Kidney (tissue), 13 donors: ENCODE measurements at regions not wholly inside any gene's neighbourhood (a gene's known extent, or its start where the extent isn't known, plus 50 kb on each side); places are given as distances from the start of the nearest gene placed in this dataset.

Experiments
- DNase-seq, 5 donors: peaks; one replicate each; pipeline ENCODE4 v3.0.0-alpha.2; 2013 to 2020
- FAIRE-seq: peaks from 2 replicates; lab custom pipeline; 2012; peaks lifted over from hg19 to GRCh38; lab: Jason Lieb, UNC
- H3K27ac ChIP-seq, 2 donors: one replicate each; pipeline ENCODE4 v1.7.0; 2013; ENCODE audit warnings: low read depth in 2 of 2, low read length in 2 of 2, inconsistent platforms in 1 of 2
- H3K27me3 ChIP-seq: one replicate; pipeline ENCODE4 v1.7.1; 2013; ENCODE audit warnings: low read length, inconsistent platforms; ENCODE audit not compliant: control insufficient read depth, insufficient read depth
- H3K36me3 ChIP-seq, 3 donors: one replicate each; pipeline versions ENCODE4 v1.7.0 to v1.7.1; 2013; ENCODE audit warnings: low read length in 3 of 3, control low read depth in 1 of 3, inconsistent platforms in 1 of 3; ENCODE audit not compliant: insufficient read depth in 3 of 3, control insufficient read depth in 2 of 3
- H3K4me1 ChIP-seq, 3 donors: one replicate each; pipeline versions ENCODE4 v1.7.0 to v1.7.1; 2013; ENCODE audit warnings: low read length in 3 of 3, inconsistent platforms in 1 of 3, low read depth in 1 of 3; ENCODE audit not compliant: control insufficient read depth in 2 of 3, insufficient read depth in 2 of 3
- H3K4me3 ChIP-seq, 3 donors: one replicate each; pipeline versions ENCODE4 v1.7.0 to v1.8.1; 2013; ENCODE audit warnings: low read length in 3 of 3, control low read depth in 1 of 3, inconsistent platforms in 1 of 3
- H3K9ac ChIP-seq, 3 donors: one replicate each; pipeline versions ENCODE4 v1.7.0 to v1.7.1; 2013; ENCODE audit warnings: low read length in 3 of 3, control low read depth in 1 of 3, inconsistent platforms in 1 of 3
- H3K9me3 ChIP-seq, 3 donors: one replicate each; pipeline versions ENCODE4 v1.7.0 to v1.7.1; 2013; ENCODE audit warnings: low read length in 3 of 3, control low read depth in 1 of 3, inconsistent platforms in 1 of 3; ENCODE audit not compliant: control insufficient read depth in 2 of 3, insufficient read depth in 1 of 3
- intact Hi-C: fragments of 100-400 bp; cut with DNase I; formaldehyde crosslinking; loops from one replicate; pipeline ENCODE4 v1.11.1; 2022
- TF ChIP-seq, protein P1 (sequence below): IDR thresholded peaks from 3 replicates; pipeline ENCODE4 v1.5.1; 2012; ENCODE audit warnings: mild to moderate bottlenecking, moderate library complexity, borderline replicate concordance; ENCODE audit not compliant: insufficient read depth; ENCODE audit errors: extremely low read depth
- donor health status: control.
- donor health status: control.
- donor health status: control.
- donor health status: control.
- donor health status: control.
- donor health status: DM: yes; HTN: yes; CAD: no.
- donor health status: Normal renal cell carcinoma (clear cell type).

GRCh38 chr1:117678246-117678977 is 72.6 kb downstream of the TENT5C start:
- no peak overlapping the region for H3K4me3 ChIP-seq
- TF ChIP-seq, protein P1, sequence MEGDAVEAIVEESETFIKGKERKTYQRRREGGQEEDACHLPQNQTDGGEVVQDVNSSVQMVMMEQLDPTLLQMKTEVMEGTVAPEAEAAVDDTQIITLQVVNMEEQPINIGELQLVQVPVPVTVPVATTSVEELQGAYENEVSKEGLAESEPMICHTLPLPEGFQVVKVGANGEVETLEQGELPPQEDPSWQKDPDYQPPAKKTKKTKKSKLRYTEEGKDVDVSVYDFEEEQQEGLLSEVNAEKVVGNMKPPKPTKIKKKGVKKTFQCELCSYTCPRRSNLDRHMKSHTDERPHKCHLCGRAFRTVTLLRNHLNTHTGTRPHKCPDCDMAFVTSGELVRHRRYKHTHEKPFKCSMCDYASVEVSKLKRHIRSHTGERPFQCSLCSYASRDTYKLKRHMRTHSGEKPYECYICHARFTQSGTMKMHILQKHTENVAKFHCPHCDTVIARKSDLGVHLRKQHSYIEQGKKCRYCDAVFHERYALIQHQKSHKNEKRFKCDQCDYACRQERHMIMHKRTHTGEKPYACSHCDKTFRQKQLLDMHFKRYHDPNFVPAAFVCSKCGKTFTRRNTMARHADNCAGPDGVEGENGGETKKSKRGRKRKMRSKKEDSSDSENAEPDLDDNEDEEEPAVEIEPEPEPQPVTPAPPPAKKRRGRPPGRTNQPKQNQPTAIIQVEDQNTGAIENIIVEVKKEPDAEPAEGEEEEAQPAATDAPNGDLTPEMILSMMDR: no peak
- no peak overlapping the region for H3K9ac ChIP-seq
- H3K9me3 ChIP-seq: no peaks in the 10 kb centered on the region
- no peak for FAIRE-seq
- H3K36me3 ChIP-seq: no peaks in the 10 kb centered on the region
- peaks cover 0 to 3% (median 0%) of the 10 kb centered on the region in 3 donors for H3K4me1 ChIP-seq
- no peak for DNase-seq
- intact Hi-C loops: no loop called here
- H3K27ac ChIP-seq: no peak overlapping the region
- H3K27me3 ChIP-seq: no peaks in the 10 kb centered on the region

DNA sequence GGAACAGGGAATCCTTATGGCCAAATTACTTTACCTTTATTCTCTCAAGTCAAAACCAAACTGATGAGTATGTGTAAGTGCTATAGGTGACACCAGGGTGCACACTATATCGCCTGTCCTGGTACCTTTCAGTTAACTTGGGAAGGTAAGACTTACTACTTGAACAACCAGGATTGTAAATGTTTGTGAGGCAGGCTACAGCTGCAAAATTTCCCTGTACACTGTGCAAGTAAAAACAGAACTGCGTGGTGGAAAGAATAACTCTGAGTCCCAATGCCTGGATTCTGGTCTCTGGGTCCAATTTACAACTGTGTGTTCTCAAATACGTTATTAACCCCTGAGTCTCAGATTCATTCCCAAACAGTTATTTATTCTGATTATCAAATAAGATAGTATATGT is 73.5 kb downstream of the TENT5C start:
- no peak for DNase-seq
- no peak overlapping the region for H3K4me3 ChIP-seq
- H3K9ac ChIP-seq: no peak overlapping the region
- H3K27ac ChIP-seq: no peak overlapping the region
- H3K27me3 ChIP-seq: no peaks in the 10 kb centered on the region
- intact Hi-C loops: no loop called here
- H3K9me3 ChIP-seq: no peaks in the 10 kb centered on the region
- H3K4me1 ChIP-seq: peaks cover 0 to 3% (median 0%) of the 10 kb centered on the region in 3 donors
- TF ChIP-seq, protein P1: no peak
- no peak for FAIRE-seq
- no peaks in the 10 kb centered on the region for H3K36me3 ChIP-seq

GRCh38 chr1:117679868-117680267 is 74.0 kb downstream of the TENT5C start:
- Histone ChIP-seq H3K27me3 (no peaks in the 10 kb centered on the region), H3K9me3 (no peaks in the 10 kb centered on the region), H3K9ac (no peak overlapping the region), H3K4me3 (no peak overlapping the region), H3K27ac (no peak overlapping the region), H3K36me3 (no peaks in the 10 kb centered on the region), H3K4me1 (peaks cover 0 to 3% (median 0%) of the 10 kb centered on the region in 3 donors)
- TF ChIP-seq, protein P1: no peak
- intact Hi-C loops: no loop called here
- DNase-seq (no peak), FAIRE-seq (no peak)
